Iris pigment epithelial cell (primary cell): ENCODE measurements at regions not wholly inside any gene's neighbourhood (a gene's known extent, or its start where the extent isn't known, plus 50 kb on each side); places are given as distances from the start of the nearest gene placed in this dataset.
A peak's percentile ranks its signal among the peaks of the same experiment; 100 is the strongest.
"Not testable (repeated sequence)": the region's sequence is repeated elsewhere in the genome, so short reads cannot be mapped to it uniquely, and the experiment has no call there.

Source experiments
- DNase-seq: peaks from one replicate; pipeline ENCODE4 v3.0.0-alpha.2; 2011; ENCODE audit warnings: low read depth

DNA sequence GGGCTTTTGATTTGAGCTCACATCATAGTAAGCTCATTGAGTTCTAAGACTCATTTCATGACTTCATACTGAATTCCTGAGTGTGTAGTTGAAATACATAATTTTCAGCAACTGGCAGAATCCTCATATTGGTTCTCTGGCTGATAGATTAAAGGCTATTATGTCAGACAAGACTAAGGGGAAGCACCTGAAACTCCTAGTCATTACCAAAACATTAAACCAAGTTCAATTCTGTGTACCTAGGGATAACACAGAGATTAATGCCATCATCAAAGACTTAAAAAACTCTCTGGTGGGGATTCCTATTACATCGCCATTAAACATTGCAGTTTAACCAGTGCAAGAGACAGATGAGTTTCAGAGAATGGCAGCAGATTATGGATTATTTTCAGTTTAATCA, 339.1 kb downstream of the PTPRC start:
- no peak for DNase-seq

- DNase-seq = no peak
These were observed 339.7 kb downstream of the PTPRC start for GRCh38 chr1:198978523-198978922.

DNA sequence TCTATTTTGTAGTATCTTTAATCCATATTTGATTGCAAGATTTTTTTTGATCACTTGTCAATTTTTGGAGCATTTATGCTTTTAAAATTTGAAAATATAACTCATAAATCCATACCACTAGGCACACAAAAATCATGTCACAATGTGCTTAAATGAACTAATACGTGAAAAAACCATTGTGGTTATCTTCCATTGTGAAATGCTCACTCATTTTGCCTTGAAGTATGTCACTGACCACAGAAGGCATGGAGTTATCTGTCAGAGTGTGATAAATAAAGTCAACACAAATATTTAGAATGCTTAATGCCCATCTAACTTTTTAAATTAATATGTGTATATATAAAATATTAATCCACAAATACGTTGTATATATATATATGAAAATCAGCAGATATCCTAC, 347.2 kb downstream of the PTPRC start:
- peak; percentile 62 for DNase-seq

DNA sequence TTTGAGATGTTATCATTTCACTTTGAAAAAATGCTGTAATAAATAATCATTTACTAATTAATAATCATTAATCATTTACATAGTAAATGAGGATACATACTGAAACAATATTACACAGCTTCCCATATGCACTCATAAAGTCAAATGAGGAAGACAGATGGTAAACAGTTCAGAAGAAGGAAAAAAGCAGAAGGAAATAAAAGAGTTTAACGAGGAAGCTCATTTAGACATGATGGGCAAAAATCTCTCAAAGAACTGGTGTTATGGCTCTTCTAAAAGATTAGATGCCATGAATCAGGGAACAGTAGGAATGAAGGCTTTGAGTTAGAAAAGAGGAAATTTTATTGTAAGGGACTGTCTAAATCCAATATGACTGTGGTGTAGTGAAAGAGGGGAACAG, 347.6 kb downstream of the PTPRC start:
- DNase-seq = no peak

DNA sequence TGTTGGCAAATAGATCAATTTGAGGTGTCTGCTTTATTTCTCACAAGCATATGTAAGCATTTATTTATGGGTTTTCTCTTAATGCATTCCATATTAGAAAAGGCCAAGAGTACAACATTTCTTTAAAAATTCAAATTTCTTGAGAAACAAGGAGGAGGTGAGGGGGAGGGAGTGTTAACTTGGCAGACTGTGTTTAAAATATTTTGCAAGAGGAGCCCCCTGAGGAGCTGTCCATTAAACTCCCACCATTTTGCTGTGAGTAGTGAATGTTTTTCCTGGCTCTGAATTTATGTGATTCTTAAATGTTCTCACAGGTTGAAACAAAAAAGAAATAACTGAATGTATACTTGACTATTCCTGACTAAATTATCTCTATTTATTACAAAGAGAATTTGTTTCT, 363.8 kb downstream of the PTPRC start:
- no peak for DNase-seq

DNA sequence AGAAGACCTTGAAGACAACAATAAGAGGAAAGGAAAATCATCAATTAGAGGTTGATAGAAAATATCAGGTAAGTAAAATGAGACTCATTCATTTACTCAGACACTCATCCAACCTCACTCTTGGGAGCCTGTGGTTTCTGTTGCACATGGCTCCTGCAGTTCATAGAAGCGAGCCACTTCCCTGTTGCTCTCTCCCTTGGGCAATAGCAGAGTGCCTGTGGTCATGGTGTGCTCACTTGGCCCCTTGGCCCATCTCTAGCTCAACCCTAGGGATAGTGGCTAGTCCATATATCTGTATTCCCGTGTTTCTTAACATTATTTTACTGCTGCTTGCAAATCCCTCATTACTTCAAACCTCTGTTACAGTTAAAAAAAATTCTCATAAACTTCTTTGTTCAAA, 368.6 kb downstream of the PTPRC start:
- DNase-seq = peak; percentile 25

DNA sequence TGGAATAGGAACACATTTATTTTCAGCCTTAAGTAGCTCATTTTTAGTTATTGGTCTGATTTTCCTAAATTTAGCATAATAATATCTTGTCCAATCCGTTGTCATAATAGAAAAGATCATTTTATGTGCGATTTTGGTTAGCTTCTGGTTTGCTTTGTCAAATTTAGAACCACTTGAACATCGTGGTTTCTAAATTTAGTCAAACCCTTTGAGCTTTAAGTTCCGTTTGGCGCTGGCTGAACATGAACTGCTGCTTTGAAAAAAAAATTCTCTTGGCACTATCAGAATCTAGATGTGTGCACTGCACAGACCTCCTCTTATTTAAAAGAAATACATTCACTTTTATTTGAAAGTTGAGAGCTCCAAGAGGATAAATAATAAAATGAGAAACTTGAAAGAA, 370.6 kb downstream of the PTPRC start:
- DNase-seq = no peak

DNA sequence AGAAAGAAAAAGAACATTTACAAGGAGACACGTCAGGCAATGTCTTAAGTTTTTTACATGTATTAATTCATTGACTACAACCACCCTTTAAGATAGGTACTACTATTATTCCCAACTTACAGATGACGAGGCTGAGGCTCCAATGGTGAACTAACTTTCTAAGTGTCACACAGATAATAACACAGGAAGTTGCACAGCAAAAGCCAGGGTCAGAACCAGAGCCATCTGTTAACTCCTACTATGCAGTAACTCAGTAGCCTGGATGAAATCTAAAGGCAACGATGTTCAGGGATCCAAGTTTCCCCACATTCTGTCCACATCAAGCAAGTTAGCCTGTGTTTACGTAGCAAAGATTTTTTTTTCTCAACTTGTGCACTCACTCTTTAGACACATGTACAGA, 371.7 kb downstream of the PTPRC start:
- no peak for DNase-seq

DNA sequence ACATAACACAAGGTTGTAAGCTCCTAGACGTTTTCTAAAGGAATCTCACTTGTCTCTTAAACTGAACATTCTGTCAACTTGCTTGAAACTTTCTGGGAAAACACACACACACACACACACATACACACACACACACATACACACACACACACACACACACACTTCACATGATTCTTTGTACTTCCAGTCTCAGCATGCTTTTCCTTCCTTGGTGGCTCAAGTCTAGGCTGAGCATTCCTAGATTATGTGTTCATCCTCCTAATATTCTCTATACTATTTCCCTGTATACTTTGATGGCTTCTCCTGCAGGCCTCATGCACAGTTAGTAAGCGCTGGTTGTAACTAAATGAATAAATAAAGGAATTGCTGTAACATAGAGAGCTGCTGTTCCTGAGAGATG, 372.1 kb downstream of the PTPRC start:
- DNase-seq = peak; percentile 28

GRCh38 chr1:199015799-199016198, 377.0 kb downstream of the PTPRC start:
- DNase-seq = no peak

GRCh38 chr1:199018471-199019135, 379.8 kb downstream of the PTPRC start:
- DNase-seq = no peak

DNA sequence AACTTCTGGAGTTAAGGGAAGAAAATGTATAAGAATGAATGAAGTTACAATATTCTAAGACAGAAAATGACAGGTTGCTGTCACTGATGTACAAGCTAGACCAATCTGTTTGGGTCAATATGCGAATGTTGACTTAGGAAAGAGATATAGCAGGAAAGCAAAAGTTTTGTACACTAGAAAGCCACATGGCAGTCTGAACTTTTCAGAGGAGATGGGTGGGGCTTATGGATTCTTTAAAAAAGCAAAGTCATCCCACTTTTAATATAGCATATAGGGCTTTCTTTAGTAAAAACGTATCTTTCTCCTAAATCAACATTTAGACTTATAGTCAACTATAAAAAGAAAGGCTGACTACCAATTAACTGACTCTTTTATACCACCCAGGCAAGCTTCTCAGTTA, 381.2 kb downstream of the PTPRC start:
- DNase-seq = no peak

GRCh38 chr1:199020904-199021303, 382.1 kb downstream of the PTPRC start:
- DNase-seq = no peak

- peak; percentile 81 for DNase-seq
These were observed 390.6 kb downstream of the PTPRC start for GRCh38 chr1:199029401-199029800.

- peak; percentile 74 for DNase-seq
These were observed 391.0 kb downstream of the PTPRC start for GRCh38 chr1:199029855-199030254.

DNA sequence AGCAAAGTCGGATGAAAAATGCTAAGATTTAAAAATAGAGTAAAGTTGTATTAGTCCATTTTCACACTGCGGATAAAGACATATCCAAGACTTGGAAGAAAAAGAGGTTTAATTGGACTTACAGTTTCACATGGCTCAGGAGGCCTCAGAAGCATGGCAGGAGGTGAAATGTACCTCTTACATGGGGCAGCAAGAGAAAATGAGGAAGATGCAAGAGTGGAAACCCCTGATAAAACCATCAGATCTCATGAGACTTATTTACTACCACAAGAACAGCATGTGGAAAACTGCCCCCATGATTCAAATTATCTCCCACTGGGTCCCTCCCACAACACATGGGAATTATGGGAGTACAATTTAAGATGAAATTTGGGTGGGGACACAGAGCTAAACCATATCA, 391.7 kb downstream of the PTPRC start:
- DNase-seq = not testable (repeated sequence)

GRCh38 chr1:199031170-199031569, 392.3 kb downstream of the PTPRC start:
- not testable (repeated sequence) for DNase-seq

DNA sequence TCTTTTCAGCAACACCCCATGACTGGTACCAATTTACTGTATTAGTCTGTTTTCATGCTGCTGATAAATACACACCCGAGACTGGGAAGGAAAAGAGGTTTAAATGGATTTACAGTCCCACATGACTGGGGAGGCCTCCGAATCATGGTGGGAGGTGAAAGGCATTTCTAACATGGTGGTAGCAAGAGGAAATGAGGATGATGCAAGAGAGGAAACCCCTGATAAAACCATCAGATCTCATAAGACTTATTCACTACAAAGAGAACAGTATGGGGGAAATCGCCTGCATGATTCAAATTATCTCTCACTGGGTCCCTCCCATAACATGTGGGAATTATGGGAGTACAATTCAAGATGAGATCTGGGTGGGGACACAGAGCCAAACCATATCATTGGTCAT, 393.6 kb downstream of the PTPRC start:
- peak; percentile 15 for DNase-seq

GRCh38 chr1:199033661-199034060, 394.8 kb downstream of the PTPRC start:
- no peak for DNase-seq

DNA sequence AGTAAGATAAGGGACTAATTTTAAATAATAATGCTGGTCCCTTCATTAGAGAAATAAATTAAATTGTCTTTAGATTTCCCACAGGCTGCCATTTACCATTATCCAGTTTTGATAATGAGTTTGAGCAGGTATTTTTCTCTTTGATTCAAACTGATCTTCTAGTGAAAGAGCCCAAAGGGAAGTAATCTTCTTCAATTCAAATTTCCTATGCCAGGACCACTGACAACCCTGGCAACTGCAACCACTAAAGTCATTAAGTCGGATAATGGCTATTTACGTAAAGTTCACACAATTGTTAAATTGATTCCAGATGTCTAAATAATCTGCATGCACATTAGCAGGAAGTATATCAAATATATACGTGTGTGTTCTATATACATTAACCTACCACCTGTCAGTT, 399.3 kb downstream of the PTPRC start:
- no peak for DNase-seq

- DNase-seq = no peak
These were observed 401.5 kb downstream of the PTPRC start for GRCh38 chr1:199040076-199040905.

GRCh38 chr1:199041173-199041914, 402.5 kb downstream of the PTPRC start:
- no peak for DNase-seq

DNA sequence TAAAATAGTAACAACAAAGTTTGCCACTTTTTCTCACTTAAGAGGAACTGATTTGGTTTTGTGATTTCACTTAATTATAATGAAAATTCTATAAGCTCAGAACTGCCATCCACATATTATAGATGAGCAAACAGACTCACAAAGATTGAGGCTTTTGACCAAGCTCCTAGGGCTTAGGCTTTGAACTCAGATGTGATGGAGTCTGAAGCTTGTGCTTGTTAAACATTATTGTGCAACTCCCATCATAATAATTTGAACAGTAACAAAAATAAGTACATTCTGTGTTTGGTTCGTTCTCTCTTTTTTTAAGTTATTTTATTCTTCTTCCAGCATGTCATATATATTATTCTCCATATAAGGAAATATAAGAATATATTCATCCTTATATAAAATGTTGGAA, 403.4 kb downstream of the PTPRC start:
- DNase-seq = no peak
